ENCODE measurements at regions not wholly inside any gene's neighbourhood (a gene's known extent, or its start where the extent isn't known, plus 50 kb on each side); places are given as distances from the start of the nearest gene placed in this dataset.

DNA sequence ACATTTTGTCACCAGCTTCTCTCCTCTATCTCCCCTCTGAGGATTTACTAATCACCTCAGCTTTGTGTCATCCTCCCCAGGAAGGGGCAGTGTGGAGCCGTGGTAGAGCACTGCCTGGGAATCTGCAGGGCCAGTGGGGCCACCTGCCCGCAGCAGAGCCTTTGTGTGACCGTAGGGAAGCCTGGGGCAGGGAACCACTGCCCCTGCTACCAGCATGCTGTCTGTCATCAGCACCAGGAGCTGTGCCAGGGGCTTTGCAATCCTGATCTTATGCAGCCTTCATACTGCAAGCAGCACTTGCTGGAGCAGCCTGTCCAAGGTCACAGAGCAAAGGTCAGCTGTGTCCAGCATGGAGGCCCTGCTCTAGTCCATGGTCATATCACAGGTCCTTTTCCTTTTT lies 170.2 kb upstream of the IL12A start:
- DNase-seq (ENCODE audit: low spot score) = no peak

DNA sequence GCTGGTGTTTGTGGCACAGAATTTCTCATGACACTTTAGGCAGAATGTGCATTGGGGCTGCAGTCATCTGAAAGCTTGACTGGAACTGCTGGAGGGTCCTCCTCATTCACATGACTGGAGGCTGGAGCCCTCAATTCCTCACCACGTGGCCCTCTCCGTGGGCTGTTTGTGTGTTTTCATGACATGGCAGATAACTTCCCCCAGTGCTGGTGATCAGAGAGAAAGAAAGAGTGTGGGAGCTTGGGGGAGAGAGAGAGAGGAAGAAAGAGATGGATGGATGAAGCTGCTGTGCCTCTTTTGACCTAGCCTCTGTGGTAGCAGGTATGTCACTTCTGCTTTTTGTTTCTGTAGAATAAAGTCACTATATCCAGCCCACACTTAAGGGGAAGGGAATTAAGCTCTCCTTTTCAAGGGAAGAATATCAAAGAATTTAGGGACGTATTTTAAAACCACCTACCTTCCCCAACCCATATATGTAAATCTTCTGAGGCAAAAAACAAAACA lies 169.6 kb upstream of the IL12A start:
- DNase-seq (ENCODE audit: low spot score) = no peak

DNA sequence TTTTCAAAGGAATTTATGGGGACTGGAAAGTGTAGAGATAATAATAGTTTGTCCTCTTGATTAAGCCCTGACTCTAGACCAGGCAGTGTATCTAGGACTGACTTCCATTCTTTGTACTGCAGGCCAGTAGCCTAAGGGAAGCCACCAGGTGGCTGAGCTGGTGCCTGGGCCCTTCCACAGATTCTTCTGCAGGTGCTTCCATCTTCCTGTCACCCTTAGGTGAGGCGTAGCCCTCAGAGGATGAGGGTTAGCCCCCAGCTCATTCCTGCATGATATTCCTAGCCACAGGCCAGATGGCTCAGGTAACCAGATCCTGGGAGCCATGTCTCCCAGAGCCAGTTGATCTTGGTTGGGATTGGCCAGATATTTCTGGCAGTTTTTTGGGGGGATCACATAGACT lies 169.0 kb upstream of the IL12A start:
- no peak for DNase-seq (ENCODE audit: low spot score)

DNA sequence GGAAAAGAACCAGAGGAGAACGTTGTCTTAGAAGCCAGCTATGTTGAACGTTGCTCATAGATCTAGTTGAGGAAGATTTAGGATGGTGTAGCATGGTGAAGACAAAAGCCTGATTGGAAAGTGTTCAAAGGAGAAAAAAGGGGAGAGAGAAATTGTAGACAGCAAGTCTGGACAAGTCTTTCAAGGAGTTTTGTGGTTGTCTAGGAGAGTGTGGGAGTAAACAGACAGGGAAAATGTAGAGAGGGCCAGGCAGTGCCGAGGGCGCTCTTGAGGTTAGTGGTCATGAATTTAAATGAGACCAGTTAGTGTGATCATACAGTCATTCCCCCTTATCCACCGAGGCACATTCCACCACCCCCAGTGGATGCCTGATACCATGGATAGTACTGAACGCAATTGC lies 167.5 kb upstream of the IL12A start:
- no peak for DNase-seq (ENCODE audit: low spot score)

DNA sequence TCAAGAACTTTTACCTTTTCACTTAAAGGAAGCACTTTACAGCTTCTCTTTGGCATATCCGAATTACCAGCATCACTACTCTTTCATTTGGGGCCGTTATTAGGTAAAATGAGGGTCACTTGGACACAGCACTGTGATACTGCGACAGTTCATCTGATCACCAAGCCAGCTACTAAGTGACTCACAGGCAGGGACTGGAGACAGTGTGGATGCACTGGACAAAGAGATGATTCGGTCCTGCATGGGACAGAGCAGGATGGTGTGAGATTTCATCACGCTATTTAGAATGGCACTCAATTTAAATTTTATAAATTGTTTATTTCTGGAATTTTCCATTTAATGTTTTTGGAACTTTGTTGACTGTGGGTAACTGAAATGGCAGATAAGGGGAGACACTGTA lies 166.9 kb upstream of the IL12A start:
- DNase-seq (ENCODE audit: low spot score) = peak; percentile 12

DNA sequence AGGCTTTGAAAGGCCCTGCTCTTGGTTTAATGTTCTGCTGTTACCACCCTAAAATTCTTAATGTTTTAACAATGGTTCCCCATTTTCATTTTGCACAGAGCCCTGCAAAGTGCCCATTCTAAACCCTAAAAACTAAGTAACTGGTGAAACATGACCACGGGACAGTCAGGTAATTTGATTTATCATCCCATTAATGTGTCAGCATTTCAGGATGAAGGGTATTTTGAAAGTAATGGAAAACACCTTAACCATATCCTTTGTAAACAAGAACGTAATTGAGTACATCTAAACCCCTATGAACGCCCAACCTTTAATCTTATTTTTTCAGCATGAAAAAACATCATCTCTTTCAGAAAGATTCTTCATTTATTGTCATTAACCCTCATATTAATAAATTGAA lies 164.9 kb upstream of the IL12A start:
- no peak for DNase-seq (ENCODE audit: low spot score)

DNA sequence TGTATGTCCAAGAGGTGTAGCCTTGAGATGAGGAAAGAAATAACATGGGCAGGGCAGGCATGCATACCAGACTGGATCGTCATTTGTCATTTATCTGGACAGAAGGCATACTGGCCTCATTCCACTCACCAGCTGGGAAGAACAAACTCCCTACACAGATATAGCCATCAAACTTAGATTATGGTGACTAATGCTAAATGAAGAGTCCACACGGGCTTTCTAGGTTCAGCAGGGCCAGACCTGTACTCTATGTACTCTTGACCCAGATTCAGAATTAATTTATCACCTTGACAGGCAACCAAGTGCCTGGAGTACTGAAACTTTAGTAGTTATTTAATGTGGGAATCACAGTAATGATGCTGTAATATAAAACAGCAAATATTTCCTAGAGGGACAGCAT lies 164.3 kb upstream of the IL12A start:
- peak; percentile 92 for DNase-seq (ENCODE audit: low spot score)

DNA sequence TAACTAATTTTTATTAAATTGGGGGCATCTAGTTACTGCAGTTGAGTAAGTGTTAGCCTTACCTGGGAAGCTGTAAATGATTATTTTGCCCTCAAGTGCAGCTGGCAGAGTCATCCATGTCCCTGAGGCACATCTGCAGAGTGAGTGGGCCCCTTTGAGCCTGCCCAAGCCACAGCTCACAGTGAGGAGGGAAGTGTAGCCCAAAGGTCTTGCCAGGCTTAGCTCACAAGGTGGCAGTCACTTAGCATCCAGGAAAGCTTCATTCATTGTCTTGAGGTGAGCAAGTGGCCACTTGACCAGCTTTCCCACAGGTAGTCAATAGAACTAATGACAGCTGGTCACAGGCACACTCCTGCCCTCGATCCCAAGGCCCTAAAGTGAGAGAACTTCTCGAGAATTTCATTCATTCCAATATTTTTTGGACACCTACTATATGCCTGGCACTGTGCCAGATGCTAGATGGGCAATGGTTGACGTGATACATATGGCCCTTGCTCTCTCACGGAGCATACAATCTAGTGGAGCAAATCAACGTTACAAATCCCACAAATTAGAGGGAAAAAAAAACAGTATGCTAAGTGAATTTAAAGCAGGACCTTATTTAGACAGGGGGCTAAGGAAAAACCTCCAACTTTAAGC lies 163.3 kb upstream of the IL12A start:
- no peak for DNase-seq (ENCODE audit: low spot score)

DNA sequence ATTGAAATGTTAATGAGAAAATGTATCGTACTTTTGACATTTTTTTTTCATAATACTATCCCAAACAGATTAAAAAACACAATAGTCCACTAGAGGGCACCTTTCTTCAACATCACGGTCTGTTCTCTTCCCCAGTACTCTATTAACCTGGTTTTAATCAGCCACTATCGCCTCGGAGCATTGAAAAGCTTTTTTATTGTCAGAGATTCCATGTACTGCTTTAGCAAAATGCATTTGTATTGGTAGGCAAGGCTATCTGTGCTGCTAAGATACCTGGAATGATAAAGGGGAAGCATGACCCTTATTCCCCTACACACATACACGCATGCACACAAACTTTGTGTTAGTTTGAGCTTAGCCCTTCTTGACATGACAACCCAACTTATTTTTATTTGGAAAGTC lies 160.1 kb upstream of the IL12A start:
- DNase-seq (ENCODE audit: low spot score) = peak; percentile 77

DNA sequence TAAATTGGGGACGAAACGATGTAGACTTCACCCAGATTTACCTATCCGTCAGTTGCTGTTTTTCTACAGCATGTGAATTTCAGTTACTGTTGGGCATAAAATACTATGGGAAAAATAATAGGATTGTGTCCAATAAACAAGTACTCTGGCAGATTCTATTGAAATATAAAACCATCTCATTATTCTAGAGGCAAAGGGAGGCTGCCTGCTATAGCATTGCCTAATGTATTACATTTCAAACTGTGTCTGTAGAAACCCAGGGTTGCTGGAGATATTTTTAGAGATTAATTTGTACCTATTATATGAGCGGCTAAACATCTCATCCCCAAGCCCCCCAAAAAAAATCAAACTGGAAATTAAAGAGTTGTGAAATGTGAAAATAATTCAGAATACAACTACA lies 159.6 kb upstream of the IL12A start:
- no peak for DNase-seq (ENCODE audit: low spot score)

DNA sequence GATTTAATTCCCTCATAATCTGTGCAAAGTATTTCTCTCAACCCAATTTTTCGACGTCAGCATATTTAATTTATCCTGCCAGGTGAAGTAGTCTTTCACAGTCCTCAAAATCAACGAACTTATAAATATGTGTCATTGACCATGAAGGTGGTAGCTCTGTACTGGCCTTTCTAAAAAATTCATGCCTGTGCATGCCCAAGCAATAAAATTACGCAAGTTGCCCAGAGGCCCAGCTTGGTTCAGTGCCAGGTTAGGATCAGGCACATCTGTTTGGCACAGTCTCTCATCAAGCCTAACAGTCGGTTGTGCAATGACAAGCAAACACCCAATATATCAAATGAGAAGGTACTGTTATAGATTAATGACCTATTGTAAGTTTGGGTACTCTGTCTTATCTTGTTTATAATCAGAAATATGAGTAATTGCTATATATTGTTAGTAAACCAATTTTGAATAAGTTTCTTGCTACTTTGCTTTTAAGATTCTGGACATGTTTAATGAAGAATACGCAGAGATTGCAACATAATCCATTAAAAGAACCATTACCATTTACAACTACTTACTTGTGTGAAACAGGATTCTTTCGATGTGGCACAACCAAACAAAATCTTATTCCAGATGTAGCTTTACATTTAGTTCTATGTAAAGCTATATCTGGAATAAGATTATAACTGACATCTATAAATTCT lies 159.0 kb upstream of the IL12A start:
- peak; percentile 66 for DNase-seq (ENCODE audit: low spot score)

DNA sequence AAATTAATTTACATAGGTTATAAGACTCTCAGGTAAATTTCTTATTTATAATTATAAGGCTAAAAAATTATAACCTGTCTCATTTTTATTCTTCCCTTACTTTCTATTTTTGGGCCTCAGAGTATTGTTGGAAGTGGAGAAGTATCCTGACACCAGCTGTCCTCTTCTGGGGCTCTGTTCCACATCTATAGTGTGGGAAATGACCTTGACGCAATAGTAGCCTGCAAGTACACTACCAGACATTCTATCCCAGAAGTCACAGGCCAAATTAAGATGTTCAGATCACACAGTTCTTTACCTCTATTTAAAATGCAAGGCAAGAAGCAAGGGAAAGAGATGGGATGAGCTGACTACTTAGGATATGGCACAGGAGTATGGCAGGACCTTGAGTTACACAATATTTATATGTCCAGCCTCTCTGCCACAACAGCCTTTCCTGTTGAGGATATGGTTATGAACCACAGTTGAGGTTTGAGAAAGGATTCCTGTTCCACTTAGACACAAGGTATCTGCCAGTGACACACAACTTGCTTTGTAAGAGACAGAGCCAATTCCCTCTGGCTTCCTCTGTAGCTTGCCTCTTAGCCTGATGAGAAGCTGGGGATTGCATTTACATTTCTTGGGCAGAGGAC lies 158.0 kb upstream of the IL12A start:
- peak; percentile 51 for DNase-seq (ENCODE audit: low spot score)

DNA sequence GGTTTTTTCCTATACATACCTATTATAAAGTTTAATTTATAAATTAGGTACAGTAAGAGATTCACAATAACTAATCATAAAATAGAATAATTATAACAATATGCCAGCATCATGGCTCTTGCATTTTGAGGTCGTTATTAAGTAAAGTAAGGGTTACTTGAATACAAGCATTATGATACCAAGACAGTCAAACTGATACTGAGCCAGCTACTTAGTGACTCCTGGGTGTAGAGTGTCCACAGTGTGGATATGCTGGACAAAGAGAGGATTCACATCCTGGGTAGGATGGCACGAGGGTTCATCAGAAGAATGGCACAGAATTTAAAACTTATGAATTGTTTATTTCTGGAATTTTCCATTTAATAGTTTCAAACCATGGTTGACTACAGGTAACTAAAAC lies 157.2 kb upstream of the IL12A start:
- DNase-seq (ENCODE audit: low spot score) = no peak

DNA sequence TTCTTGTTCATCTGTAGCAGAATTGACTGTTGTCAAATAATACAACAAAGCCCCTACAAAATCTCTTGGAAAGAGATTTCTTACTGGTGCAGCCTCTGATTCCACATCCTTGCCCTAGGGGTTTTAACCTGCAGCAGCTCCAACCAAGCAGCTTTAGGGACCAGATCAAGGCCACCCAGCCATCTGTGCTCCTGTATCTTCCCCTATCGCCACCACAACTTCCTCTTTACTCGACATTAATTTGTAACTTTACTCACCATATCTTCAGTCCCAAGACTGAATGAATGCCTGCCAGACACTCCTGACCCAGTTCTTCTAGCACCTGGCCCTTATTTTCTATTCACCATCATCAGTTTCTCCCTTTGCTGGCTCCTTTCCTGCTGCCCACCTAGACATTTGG lies 156.6 kb upstream of the IL12A start:
- DNase-seq (ENCODE audit: low spot score) = no peak

DNA sequence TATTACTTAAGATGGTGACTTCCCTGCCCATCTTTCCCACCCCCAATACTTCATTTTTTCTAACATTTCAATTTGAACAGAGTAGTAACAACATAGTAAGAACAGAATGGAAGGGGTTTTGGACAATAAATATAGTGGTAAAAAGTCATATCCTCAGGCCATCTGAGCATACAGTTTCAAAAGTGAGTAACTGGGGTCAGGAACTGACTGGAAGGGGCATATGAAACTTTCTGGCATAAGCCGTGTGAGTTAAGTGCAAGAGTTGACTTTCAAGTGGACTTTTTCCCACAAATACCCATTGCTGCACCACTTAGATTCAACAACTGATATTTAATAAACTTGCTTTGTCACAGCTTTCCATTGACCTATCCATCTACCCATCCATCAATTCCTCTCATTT lies 153.5 kb upstream of the IL12A start:
- DNase-seq (ENCODE audit: low spot score) = no peak

DNA sequence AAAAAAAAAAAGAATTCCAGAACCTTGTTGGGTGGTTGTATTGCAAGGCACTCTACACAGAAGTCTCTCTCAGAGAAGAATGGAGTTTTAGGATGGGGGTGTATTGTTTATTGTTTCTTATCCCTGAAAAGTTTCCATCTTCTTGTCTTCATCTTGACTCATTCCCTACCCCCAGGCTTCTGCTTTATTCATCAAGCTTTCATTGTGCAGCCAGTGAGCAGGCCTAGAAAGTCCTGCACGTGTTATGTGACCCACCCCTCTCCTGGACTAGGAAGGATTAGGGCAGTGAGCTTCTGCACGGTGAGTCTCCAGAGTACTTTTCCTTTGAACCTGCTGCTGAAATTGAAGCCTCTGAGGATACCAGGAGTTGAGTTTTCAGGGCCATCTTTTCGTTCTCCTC lies 150.9 kb upstream of the IL12A start:
- no peak for DNase-seq (ENCODE audit: low spot score)

DNA sequence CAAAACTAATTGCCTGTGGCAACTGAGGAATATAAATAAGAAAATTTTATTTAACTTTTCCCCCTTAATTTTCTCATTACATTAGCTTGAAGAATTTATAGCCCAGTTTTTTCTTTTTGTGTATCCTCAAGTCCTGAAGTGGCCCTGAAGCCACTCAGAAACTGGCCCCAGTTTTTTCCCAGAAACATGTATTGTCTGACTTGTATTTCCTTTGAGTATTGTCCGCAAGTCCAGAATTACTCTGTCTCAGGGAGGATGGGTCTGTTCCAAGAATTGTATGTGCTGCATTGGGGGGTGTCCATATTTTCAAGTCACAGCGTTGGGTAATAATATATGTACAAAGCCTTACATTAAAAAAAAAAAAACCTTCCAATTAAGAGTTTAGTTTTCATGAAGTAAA lies 149.7 kb upstream of the IL12A start:
- DNase-seq (ENCODE audit: low spot score) = no peak

DNA sequence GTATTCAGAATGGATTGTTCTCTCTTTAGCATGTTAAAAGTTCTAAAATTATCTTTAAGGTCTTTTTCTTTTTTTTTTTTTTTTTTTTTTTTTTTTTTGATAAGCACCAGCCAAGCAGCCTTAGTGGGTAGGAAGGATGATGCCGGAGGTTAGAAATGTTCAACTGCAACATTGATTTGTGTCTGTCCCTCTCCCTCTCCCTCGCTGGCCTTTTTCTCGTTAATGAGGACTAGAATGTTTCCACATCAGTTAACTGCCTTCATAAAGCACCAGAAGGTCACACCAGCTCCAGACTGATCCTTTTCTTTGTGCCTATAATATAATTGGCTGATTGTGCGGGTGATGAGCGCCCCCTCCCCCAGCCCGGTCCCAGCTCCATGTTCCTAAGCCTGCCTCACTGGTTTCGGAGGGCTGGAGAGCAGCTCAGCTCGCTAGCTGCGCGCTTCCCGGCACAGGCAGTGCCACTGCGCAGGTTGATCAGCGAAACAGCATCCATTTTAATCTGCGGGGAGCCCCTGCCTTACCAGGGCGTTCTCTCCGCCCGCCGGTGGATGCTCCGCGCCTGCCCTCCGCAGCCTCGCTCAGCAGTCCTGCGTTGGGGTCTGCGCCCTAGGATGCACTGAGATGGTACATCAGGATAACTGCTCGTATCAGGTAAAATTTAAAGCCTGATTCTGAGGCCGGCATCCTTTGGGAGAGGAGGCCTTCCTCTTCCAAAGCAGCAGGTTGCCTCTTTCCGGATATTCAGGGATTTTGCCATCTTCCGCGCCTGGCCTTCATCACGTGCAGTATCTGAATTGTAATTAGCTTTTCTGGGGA lies 148.9 kb upstream of the IL12A start, which contains the start of gene SCHIP1:
Gene SCHIP1, plus strand, starts transcription at position 301 of the 819 bp plus-strand sequence.
- no peak for DNase-seq (ENCODE audit: low spot score)

DNA sequence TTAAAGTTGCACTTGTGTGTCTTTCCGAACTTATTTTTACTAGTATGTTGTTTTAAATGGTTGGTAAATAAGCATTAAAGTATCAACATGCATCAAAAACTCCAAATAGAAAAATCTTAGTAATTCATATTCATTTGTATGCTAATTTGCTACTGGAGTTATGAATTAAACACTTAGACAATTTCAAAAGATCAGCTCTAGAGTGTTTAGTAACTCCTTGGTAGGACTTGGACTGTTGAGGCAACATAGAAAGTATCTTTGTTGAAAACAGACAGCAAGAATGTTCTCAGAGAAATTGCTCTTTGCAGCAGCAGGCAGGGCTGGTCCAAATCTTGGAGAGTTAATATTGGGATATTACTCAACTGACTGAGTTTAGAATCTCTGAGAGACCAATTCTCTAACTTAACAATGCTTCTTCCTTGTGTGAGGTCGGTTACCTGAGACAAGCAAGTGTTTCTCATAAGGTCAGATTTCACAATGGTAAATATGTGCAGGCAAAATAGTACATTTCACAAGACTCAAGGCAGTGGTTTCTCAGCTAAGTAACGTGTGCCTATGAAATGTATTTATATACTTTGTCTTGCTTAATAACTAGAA lies 147.8 kb upstream of the IL12A start:
- no peak for DNase-seq (ENCODE audit: low spot score)

DNA sequence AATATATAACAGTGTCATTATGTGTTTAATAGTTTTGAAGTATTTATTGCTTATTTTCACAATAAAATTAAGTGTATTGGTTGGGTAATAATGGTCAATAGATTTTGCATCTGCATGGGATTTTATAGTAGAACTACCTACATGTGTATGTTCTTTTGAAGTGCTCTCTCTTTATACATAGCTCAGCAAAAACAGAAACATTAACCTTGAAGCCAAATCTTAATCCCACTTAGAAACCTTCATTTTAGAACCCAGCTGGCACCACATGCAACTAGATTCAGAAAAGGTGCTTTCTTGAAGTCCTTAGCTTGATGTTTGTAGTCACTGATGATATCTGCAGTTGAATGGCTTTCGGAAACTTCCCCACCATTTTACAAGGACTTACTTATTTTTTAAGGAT lies 146.9 kb upstream of the IL12A start:
- no peak for DNase-seq (ENCODE audit: low spot score)

DNA sequence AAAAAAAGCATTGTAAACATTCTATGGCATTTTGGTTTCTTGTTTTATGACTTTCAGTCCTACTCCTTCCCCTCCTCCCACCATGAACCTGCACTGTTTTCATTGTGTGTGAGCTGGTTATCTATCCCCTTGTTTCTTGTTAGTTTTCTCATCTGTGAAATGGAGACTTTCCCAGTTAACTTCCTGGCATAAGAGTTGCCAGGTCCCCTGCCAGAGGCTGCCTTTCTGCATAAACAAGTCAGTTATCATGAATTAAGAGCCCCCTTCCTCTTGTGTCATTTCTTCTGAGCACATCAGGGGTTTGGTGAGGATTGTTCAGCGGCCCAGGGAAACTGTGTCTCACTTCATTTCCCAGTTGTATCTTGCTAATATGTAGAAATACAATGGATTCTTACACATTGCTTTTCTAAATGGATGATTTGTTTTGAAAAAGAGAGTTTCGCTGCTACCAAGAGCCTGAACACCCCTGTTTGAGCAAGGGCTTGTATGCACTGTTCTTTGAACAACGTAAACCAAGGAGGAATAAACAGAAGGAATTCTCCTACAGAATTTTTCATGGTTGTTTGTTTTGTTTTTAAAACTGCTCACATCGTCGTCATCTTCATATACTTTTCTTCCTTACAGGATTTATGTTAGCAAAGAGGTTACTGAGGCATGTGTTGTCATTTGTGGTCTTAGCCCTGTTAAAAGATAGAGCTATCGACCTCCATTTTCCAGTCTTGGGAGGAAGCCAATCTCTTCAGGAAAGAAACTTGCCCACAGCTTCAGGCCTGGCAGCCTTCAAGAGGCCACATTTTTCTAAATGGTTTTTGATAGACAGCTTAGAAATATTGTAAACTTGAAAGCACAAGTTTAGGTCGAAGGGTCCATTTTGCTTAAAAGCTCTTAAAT lies 144.6 kb upstream of the IL12A start:
- no peak for DNase-seq (ENCODE audit: low spot score)

All from AG08395 (cell line).